A172 (cell line): ENCODE measurements at regions not wholly inside any gene's neighbourhood (a gene's known extent, or its start where the extent isn't known, plus 50 kb on each side); places are given as distances from the start of the nearest gene placed in this dataset.

Source experiments
- DNase-seq: peaks from one replicate; pipeline ENCODE4 v3.0.0-alpha.2; 2015; ENCODE audit warnings: low spot score

DNA sequence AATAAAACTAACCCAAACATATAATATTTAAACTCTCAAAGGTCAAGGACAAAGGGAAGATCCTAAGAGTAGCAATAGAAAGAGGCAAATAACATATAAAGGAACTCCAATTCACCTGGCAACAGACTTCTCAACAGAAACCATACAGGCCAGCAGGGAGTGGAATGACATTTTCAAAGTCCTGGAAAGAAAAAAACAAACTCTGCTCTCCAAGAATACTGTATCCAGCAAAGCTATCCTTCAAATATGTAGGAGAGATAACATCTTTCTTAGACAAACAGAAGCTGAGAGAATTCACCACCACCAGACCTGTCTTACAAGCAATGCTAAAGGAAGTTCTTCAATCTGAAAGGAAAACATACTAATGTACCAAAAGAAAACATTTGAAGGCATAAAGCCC lies 51.5 kb upstream of the TMEM158 start:
- no peak for DNase-seq

DNA sequence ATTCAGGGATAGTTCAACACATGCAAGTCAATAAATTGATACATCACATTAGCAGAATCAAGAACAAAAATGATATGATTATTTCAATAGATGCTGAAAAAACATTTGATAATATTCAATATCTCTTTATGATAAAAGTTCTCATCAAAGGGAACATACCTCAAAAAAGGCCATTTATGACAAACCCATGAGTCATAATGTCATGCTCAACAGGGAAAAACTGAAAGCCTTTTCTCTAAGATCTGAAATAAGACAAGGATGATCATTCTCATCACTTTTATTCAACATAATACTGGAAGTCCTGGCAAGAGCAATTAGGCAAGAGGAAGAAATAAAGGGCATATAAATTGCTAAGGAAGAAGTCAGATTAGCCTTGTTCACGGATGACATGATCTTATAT lies 54.1 kb upstream of the TMEM158 start:
- DNase-seq, result no peak

DNA sequence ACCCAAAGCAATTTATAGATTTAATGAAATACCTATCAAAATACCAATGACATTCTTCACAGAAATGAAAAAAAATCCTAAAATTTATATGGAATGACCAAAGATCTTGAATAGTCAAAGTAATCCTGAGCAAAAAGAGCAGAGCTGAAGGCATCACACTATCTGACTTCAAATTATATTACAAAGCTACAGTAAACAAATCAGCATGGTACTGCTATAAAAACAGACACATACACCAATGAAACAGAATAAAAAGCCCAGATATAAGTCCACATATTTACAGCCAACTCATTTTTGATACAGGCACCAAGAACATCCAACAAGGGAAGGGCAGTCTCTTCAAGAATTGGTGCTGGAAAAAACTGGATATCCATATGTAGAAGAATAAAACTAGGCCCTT lies 54.9 kb upstream of the TMEM158 start:
- no peak for DNase-seq

DNA sequence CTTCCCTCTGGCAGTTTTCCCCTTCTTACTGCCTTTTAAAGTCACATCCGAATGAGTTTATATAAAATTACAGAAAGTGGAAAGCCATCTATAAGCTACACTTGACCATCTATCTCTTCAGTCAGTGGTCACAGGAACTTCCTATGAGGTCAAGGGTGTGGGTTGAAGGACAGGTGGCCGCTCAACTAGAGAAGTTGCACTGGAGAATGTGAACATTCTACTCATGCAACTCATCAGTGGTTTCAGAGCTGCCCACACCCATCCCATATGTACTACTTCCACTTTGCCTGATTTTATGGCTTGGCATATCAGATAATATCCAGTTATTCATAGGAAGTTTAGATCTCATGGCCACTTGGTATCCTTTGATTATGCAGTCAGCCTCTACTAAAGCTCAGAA lies 57.4 kb upstream of the TMEM158 start:
- no peak for DNase-seq

DNA sequence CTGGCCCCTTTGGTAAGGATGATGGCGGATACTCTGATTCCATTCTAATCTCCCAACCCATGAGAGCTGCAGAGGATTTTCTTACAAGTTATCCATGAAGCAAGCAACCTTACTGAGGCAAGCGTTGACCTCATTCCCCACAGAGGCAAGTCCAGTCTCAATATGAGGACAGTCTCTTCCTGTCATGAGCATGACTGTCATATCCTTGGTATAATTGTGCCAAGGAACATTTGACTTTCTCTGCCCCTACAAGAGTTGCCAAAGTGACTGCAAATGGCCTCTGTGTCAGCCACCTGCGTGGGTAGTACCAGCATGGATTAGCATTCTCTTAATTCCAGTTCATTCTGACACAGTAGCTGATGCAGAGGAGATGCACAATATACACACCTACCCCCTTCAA lies 71.2 kb upstream of the TMEM158 start:
- no peak for DNase-seq

DNA sequence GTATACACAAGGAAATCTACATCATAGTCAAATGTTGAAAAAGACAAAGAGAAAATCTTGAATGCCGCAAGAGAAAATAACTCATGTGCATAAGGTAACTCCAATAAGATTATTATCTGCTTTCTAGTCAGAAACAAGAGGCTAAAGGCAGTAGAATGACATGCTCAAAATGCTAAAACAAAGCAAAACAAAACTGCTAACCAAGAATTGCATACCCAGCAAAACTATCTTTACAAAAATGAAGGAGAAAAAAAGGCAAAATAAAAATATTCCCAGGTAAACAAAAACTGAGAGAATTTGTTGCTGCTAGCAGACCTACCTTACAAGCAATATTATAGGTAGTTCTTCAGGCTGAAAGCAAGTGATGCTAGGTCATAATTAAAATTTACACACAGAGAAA lies 76.4 kb upstream of the TMEM158 start:
- DNase-seq, result no peak

DNA sequence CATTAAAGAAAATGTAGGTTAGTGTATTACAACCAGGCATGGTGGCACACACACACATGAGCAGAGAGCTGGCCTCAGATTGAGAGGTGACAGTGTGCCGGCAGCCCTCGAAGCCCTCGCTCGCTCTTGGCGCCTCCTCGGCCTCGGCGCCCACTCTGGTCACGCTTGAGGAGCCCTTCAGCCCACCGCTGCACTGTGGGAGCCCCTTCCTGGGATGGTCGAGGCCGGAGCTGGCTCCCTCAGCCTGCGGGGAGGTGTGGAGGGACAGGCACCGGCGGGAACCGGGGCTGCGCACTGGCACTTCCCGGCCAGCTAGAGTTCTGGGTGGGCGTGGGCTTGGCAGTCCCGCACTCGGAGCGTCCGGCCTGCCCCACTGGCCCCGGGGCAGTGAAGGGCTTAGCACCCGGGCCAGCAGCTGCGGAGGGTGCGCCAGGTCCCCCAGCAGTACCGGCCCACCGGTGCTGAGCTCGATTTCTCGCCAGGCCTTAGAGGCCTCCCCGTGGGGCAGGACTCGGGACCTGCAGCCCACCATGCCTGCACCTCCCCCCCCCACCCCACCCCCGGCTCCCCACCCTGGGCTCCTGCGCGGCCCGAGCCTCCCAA lies 80.4 kb upstream of the TMEM158 start:
- no peak for DNase-seq

DNA sequence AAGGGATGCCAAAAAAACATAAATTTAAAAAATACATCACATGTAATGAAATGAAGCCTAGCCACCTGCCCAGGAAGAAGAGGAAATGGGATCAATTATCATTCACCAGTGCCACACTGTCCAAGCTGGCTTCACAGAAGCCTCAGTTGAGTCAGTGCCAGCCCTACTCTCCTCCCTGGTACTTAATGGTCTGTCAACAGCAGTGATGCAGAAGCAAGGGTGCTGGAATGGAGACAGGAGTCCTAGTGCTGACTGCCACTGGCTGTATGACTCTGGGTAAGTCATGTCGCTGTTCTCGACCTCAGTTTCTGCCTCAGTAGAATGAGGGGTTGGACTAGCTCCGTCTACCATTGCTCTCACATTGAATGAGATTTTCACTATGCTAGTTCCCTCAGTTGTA lies 78.5 kb upstream of the LARS2 start:
- no peak for DNase-seq

DNA sequence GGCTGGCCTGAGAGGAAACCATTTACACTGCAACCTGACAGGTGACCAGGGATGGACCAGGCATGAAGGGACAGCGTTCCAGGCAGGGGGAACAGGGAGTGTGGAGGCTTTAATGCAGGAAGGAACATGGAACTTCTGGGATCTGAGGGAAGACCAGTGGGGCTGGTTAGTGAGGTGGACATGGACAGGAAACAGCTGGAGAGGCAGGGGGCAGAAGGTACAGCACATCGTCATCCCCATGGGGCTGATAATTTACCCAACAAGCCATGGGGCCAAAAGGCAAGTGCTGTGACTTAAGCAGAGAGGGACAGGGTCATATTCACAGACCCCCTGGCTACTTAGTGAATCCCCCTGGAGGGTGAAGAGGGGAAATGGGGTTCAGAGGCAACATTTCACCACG lies 77.0 kb upstream of the LARS2 start:
- no peak for DNase-seq

DNA sequence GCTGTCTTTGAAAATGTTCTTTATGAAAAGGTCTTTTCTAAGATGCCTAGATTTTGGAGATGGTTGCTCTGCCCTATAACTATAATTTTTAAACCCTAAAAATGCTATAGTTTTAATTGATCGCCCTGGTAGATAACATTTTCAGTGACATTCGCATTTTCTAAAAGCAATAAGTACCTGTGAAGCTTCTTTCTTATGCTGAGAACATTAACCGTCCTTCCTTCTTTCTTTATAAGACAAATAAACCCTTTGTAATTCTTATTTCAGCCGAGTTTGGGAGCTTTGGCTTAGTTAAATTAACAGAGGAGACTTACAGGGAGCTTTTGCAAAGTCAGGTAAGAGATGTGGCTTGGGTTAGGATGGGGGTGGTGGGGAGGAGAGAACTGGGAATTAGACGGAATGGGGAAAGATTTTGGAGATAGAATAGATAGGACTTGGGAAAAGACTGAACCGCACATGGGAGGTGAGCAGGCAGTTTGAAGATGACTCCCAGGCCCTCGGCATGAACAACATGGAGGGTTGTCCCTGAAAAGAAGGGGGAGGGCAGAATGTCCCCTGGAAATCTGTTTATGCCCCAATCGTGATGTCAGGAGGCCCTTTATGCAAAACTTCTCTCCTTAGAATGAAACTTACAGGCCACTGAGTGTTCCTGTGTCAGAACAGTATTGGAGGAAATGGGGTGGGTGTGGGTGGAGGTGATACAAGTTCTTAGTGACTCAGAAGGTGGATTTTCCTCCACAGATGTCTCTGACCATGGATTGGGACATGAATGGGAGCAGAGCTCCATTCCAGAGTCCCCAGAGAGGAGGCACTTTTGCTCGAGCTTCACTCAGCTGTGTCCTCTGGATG lies 76.2 kb upstream of the LARS2 start:
- no peak for DNase-seq

DNA sequence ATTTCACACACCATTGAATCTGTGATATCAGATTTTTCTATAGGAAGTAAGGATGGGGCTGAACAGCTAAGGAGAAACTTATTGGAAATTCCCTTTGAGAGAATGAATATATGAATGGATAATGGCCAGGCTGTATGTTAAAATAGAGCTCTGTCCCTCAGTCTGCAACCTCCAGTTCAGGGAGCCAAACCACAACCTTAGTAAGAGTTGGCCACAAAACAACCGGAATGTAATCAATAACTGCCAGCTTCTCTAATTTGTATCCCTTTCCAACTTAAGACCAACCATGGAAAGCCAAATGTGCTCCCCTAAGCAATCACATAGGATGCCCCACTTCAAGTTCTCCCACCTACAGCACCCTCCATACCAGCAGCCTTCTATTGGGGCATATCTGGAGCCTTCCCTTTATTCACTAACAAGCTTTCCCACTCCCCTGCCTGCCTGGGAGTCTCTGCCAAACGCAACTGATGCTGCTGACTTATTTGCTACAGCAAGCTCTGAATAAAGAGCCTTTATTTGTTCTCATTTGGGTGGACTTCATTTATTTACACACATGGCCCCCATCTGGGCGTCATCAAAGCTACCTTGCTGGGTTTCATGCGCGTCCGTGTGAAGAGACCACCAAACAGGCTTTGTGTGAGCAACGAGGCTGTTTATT lies 75.4 kb upstream of the LARS2 start:
- DNase-seq, result no peak

DNA sequence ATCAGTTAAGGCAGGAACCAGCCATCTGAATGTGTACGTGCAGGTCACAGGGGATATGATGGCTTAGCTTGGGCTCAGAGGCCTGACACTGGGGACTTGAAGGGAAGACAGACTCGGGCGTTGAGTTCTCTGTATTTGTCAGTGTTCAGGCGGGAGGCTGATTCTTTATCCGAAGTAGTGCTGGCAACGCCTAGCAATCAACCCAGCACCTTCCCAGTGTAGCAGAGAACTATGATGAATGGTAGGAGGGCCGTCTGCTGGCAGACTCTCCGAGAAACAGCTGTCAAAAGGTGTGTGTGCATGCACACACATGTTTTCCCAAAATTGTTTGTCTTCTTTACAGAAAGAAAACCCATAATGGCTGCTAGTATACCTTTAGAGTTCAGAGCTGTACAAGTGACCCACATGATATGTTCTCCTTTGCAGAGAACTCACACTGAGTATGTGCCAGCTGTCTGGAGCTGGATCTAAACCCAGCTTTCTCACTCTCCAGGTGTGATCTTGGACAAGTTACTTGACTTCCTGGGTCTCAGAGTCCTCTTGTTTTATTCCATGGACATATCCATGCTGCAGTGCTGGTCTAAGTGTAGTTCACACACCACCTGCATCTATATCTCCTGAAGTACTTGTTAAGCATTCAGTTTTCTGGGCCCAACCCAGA lies 74.5 kb upstream of the LARS2 start:
- no peak for DNase-seq

DNA sequence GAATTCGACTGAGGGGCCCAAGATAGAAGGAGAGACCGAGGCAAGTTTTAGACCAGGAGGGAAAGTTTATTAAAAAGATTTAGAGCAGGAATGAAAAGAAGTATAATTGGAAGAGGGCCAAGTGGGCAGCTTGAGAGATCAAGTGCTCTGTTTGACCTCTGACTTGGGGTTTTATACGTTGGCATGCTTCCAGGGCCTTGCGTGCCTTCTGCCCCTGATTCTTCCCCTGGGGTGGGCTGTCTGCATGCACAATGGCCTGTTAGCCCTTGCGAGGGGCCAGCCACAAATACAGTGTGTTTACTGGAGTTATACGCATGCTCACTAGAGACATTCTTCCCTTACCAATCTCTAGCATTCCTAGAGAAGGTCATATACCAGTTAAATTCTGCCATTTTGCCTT lies 70.7 kb upstream of the LARS2 start:
- no peak for DNase-seq

DNA sequence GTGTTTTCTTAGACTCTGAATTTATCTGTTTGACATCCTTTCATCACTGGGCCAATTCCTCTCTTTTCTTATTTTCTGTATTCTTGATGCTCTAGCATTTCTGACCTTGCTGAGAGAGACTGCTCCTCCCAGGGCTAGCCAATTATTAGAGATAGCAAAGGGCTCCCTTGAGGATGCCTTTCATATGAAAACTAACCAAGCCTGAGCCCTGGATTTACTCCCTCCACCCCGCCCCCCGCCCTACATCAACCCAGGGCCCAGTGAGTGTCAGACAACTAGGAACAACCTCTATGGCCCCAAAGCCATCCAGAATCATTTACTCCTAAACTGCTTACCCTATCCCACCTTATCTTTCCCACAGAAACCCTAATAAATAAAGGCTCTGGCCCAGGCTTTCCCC lies 69.7 kb upstream of the LARS2 start:
- no peak for DNase-seq

DNA sequence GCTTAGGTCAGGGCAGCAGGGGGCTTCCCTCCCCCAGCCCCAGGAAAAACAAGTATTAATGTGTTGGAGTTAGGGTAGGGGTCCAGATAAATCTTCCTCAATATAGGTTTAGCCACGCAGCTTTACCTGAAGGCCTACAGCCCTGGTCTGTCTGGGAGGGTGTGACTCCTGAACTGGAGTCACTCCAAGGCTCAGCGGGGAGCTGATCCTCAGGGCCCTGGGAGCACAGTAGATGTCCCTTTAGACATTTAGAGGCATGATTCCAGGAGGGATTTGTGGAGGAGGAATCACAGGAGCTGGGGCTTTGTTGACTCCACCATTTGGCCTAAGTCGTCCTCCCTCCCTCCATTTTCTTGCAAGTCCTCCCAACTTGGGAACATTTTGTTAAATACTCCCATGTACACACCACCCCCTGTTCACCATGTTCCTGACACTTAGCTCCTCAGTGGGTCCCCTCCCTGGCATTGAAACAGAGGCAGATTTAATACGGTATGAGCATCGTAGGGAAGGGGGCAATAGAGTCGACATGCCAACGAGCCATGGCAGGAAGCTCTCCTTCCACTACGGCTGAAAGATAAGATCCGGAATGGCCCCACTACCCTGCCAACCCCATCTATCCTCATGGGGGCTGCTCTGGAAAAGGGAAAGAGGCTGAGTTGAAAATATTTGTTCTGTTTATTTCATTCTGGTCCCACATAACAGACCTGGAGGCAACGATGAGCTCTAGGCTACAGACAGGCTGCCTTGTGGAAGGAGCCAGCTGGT lies 69.0 kb upstream of the LARS2 start:
- no peak for DNase-seq

DNA sequence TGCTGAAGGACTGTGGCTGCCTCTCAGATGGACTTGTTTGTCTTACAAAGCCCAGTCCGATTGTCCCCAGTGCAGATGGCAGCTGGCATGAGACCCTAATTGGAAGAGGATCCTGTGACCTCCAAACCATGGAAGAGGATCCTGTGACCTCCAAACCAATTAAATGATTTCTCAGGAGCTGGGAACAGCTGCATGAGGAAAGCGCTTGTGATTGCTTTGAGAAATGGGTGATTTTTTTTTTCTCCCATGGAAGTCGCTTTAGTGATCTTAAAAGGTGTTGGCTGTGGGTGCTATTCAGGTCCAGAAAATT lies 68.4 kb upstream of the LARS2 start:
- no peak for DNase-seq

DNA sequence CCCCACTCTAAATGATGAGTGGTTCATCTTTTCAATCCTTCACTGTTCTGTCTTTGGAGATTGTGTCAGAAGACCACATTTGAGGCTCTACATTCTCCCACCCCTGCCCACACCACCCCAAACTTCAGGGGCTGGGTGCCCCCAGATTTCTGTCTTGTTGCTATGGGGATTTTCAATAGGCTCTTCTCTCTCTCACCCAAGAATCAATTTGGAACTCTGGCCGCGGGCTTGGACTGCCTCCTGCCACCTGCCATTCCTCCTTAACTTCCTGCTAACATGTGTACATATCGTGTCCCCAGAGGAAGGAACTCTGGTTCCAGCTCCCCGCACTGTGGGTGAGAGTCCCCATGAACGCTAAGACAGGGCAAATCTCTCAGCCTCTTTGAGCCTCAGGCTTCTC lies 67.4 kb upstream of the LARS2 start:
- DNase-seq, result no peak

DNA sequence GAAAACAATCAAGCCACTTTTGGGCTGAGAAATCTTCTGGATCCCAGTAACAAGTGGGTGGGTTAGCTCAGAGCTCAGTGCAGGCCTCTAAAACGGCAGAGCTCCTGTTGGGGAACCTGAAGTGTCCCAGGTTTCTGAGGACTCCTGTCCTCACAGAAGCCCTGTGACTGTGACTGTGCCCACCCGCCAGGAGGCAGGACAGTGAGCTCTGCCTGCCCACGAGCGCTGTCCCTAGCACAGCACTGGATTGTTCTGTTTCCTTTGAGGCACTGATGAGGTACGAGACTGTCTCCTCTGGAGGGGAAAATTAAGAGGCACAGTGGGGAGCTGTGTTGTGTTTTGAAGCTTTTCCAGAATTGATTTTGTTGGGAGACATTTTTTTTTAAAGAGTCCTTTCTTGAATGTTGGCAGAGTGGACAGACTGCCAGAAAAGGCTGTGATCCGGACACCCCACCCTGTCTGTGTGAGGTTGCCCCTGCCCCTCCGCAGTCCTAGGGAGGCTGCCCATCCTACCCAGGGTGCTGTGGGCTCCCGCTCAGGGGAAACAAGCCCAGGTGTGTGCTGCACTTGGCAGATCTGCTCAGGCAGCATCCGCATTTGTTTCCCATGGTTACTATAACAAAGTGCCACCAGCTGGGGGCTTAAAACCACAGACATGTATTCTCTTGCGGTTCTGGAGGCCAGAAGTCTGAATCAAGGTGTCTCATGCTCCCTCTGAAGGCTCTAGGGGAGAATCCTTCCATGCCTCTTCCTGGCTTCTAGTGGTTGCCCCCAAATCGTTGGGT lies 66.6 kb upstream of the LARS2 start:
- peak; percentile 25 for DNase-seq

DNA sequence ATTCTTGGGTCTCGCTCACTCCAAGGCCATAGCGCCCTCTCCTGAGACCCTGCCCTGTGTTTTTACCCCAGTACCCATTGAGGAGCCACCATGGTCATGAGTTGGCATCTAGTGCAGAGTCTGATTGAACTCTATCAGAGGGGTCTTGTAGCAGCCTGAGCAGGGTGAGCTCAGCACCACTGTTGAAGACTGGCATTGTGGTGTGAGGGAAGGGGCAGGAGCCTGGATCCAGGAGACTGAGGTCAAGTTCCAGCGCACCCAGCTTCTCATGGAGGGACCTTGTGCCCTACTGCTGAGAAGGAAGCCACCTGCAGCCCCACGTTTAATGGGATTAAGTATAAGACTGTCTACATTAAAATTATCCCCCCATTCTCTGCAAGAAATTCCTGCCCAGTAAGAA lies 65.8 kb upstream of the LARS2 start:
- no peak for DNase-seq

DNA sequence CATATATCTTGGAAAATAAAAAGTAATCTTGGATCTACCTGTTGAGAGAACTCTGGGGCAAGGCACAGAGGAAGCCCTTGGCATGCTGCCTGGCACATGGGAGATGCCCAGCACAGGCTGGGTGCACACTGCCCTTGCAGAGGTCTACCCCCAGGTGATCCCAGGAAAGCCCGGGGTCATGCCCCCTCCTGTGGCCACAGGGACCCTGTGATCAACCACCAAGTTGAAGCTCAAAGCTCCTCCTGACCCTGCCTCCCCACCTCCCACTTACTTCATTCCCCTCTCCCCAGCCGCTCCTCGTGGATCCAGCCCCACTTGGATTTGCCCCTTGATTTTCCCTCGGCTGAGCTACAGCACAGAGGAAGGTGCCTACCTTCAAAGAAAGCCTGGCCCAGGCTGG lies 62.7 kb upstream of the LARS2 start:
- no peak for DNase-seq

DNA sequence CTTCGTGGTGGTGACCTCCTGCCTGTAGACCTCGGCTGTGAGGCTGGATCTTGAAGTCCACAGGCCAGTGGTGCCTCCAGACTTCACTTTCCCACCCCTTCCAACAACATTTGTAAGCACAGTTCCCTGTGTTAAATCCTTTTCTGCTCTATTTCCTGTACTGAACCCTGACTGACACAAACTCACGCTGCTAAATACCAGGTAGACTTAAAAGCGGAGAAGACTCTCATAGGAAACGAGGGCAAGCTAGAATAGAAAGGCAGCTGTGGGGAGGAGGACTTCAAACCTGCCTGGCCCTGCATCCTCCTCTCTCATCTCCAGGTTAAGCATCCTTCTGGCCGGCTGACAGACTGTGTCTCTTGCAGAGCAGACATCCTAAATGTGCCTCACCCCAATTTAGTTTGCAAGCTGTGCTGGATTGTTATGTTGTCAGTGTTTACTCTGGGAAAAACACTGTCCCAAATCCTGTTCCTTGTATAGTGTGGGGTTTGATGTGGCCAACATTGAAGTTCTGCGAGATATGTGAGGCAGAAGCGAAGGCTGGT lies 58.5 kb upstream of the LARS2 start:
- DNase-seq, result no peak
